ENCODE measurements at regions not wholly inside any gene's neighbourhood (a gene's known extent, or its start where the extent isn't known, plus 50 kb on each side); places are given as distances from the start of the nearest gene placed in this dataset.

DNA sequence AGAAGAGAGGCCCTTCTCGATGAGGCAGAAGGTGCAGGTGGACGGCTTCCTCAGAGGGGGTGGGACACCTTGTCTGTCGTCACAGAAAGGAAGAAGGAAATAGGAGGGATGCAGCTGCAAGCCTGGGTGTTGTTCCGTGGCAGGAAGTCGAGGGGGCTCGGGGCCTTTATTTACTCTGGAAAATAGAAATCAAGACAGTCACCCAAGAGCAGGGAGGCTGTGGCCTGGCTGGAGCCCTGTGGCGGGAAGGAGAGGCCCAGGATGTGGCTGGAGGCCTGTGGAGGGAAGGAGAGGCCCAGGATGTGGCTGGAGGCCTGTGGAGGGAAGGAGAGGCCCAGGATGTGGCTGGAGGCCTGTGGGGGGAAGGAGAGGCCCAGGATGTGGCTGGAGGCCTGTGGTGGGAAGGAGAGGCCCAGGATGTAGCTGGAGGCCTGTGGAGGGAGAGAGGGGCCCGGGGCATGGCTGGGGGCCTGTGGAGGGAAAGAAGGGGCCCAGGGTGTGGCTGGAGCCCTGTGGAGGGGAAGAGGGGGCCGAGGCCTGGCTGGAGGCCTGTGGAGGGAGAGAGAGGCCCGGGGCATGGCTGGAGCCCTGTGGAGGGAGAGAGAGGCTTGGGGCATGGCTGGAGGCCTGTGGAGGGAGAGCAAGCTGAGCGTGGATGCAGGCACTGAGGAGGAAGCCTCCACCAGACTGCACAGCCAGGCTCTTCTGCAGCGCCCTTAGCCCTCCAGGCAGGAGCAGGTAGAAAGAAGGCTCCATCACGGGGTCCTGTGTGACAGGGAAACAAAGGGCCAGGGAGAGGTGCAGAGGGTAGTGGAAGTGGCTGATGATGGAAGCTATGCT lies 97.3 kb upstream of the SFMBT2 start:
- DNase-seq (ENCODE audit: low spot score): no peak

DNA sequence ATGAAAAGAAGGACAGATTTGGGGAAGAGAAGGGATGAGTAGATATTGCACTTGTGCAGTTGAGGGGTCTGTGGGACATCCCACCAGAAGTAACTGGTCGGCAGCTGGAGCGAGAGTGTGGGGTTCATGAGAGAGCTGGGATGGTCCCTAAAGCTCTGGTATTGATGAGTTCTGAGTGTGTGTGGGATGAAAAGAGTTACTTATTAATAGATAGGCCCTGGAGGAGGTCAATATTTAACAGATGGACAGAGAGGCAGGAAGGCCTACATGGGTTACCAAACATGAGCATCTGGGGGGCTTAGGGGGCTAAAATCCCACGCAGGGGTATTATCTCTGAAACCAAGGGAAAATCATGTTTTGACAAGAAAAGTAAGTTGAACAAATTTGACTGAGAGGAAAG lies 95.7 kb upstream of the SFMBT2 start:
- no peak for DNase-seq (ENCODE audit: low spot score)

- DNase-seq (ENCODE audit: low spot score): no peak
These were observed 94.4 kb upstream of the SFMBT2 start for GRCh38 chr10:7505196-7505595.

DNA sequence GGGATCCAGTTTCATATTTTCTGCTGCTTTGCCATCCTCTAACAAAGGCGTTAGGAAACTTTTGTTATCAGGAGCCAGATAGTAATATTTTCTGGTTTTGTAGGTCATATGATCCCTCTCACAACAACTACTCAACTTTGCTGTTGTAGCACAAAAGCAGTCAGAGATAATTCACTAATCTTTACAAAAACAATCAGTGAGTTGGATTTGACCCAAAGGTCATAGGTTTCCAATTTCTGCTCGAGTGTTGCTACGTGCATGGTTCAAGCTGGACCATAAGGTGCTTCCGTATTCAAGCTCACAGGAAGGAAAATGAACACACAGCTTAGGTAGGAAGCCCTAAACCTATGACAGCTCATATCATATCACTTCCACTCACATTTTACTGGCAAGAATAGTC lies 92.4 kb upstream of the SFMBT2 start:
- DNase-seq (ENCODE audit: low spot score): no peak

DNA sequence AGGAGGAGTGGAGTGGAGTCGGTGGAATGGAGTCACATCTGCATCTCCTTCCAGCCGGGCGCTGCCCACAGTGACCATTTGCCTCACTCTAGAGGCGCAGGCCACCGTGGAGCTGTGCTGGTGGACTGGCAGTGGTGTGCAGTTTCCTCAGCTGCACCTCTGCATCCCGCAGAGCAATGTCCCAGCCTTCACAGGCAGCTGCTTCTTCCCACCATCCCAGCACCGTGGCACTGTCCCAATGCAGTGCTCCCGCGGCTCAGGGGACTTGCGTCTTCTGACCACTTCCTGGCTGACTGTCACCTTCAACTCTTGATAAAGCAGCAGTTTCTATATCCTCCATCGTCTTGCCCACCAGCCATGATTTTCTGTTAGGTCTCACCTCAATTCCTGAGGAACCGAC lies 90.3 kb upstream of the SFMBT2 start:
- DNase-seq (ENCODE audit: low spot score): no peak

DNA sequence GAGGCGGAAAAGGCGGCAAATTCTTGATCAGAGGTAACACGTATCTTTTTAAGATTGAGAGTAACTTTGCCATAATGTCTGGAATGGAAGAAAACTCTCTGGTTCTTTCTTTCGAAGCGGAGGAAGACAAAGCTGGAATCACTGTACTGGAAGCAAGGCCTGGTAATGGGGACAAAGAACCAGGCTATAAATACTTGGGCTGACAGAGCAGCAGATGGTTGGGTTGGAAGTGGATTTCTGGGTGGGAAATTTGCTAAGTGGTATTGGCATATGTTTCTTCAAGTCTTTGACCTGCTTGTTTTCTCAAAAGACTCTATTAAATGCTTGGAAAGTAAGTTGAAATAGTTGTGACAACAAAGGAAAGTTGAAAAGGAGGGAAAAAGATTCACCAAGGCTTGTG lies 87.3 kb upstream of the SFMBT2 start:
- no peak for DNase-seq (ENCODE audit: low spot score)

DNA sequence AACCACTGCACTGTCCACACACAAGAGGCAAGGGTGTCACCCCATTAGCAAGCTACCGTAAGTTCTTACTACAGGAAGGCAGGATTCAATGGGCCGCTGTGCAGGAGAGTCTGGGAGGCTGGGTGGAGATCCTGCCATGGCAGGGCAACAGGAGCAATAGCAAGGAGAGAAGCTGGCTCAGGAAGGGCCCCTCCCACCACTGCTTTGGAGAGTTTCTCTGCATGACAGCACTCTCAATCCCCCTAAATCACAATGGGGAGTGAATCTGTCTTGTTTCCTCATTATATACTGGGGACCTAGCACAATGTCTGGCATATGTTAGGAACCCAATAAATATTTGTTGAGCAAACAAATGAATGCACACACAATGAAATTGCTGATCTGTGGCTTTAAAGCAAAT lies 83.2 kb upstream of the SFMBT2 start:
- DNase-seq (ENCODE audit: low spot score): no peak

DNA sequence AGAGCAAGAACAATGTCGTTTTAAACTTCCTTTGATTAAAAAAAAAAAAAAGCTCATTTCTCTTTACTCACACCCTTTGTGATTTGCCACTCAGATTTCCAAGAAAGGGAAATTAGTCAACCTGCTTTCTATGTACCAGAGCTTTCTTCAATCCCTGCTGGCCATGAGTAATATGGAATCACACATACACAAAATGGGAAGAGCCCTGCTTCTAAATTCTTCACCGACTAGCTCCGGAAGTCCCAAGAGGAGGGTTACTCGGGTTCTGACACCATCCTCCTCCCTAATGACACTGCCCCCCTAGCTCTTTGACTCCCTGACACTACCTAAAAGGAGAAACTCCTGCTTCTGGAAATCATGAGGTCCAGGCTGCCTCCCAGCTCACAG lies 81.8 kb upstream of the SFMBT2 start:
- DNase-seq (ENCODE audit: low spot score): no peak

GRCh38 chr10:7491949-7492659 lies 81.3 kb upstream of the SFMBT2 start:
- no peak for DNase-seq (ENCODE audit: low spot score)

- no peak for DNase-seq (ENCODE audit: low spot score)
These were observed 80.4 kb upstream of the SFMBT2 start for GRCh38 chr10:7491230-7491629.

GRCh38 chr10:7488418-7488829 lies 77.6 kb upstream of the SFMBT2 start:
- DNase-seq (ENCODE audit: low spot score): no peak

DNA sequence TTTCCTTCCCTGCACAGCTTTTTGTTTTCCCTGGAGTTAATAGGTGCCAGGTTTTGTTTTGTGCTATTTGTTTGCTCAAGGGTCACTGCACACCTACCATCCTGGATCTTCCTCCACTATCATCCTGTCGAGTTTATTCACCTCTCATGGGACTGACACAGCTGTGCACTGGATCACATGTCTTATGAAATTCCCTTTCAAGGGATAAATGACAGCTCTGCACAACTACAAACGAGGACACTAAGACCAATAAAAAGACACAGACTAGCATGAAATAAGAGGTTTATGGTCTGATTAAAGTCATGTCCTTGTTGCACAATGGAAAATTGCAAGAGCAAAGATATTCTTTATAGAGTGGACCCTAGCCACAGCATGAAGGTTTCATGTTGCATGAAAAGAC lies 76.7 kb upstream of the SFMBT2 start:
- no peak for DNase-seq (ENCODE audit: low spot score)

DNA sequence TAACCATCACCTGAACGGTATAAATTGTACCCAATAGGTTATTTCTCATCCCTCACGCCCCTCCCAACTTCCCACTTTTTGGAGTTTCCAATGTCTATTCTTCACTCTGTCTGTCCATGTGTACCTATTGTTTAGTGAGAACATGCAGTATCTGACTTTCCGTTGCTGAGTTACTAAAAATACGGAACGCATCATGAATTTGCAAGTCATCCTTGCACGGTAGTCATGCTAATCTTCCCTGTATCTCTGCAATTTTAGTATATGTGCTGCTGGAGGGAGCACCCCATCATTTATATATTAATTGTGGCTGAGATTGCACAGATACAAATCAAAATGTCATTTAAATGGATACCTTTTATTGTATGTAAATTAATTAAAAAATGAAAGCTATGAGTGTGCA lies 75.7 kb upstream of the SFMBT2 start:
- no peak for DNase-seq (ENCODE audit: low spot score)

DNA sequence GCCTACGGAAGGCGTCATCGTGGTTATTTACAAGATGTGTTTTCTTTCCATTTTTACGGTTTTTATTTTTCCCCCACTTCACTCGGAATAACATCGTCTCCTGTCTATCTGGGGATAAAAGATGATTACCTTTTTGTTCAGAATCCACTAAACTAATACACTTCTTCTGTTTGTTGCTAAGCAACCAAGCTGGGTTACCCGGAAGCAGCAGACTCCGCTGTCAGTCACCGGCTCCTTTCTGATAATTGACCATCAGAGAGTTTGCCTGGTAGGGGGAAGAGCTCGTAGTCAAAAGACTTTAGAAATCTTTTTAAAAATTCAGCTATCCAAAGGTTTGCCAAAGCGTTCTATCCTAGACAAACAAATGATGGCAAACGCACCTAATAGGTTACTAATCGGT lies 75.0 kb upstream of the SFMBT2 start:
- DNase-seq (ENCODE audit: low spot score): no peak

DNA sequence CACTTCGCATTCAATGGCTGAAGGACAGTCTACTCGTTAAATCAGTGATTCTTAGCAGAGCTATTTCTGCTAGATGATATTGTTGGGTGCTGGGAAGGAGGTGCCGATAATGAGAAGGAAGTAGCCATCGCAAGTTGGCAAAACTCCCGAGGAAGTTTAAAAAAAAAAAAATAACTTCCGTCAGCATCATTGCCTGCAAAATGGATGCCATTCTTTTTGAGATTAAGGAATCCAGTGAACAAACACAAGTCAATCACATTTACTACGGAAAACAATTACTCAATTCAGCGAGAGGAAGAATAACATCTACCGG lies 74.4 kb upstream of the SFMBT2 start:
- no peak for DNase-seq (ENCODE audit: low spot score)

GRCh38 chr10:7484456-7485243 lies 73.8 kb upstream of the SFMBT2 start:
- DNase-seq (ENCODE audit: low spot score): peak; percentile 53

- DNase-seq (ENCODE audit: low spot score): no peak
These were observed 73.0 kb upstream of the SFMBT2 start for GRCh38 chr10:7483848-7484247.

- DNase-seq (ENCODE audit: low spot score): no peak
These were observed 72.2 kb upstream of the SFMBT2 start for GRCh38 chr10:7482992-7483391.

DNA sequence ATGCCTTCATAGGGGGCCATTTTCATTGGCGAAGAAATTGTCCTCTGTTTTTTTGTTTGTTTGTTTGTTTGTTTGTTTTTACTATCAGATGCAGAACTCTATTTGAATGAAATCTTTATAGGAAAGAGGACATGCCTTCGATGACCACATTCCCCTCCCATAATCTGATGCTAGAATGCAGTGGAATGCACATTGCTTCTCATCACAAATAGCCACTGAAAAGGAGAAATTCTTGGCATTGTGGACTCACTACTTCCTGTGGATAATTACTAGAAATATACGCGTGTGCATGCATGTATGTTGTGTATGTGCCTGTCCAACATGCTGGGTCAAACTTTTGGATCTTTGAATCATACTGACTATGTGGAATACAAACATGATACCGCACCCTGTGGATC lies 70.5 kb upstream of the SFMBT2 start:
- no peak for DNase-seq (ENCODE audit: low spot score)

- no peak for DNase-seq (ENCODE audit: low spot score)
These were observed 70.0 kb upstream of the SFMBT2 start for GRCh38 chr10:7480742-7481367.

DNA sequence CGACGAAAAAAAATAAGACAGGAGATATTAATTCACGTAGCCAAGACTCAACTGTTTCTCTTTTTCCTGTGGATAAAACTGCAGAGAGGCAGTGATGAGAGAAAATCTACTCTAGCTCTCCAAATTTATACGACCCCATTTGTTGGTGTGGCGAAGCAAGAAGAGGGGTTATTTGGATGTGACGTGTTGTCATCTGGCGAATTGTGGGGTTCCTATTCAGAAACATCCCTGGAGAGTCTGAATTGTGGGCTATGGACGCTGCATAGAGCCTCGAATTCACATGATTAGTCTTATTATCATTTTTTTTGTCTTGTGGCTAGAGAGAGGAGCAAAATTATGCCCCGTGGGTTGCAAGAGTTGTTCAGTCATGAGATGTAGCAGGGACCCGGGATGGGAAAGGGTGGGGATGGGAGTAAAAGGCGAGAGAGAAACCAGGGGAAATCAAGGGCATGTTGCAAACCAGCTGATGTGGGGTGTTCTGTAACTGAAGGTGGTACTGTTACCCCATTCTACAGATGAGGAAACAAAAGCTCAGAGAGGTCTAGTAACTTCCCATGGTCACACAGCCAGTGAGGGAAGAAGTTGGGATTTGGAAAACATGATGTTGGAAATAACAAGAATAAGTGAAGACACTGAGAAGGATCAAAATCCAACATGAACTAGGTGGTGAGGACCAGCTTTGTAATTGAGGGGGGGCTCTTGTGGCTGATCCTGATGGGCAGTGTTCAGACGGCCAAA lies 69.2 kb upstream of the SFMBT2 start:
- no peak for DNase-seq (ENCODE audit: low spot score)

Data from left forelimb (tissue), 1 donor.